Type B pancreatic cell (in vitro differentiated cells): ENCODE measurements at regions not wholly inside any gene's neighbourhood (a gene's known extent, or its start where the extent isn't known, plus 50 kb on each side); places are given as distances from the start of the nearest gene placed in this dataset.

Source experiments
- DNase-seq: peaks from one replicate; pipeline ENCODE4 v3.0.0; 2021; ENCODE audit warnings: mixed read lengths; ENCODE audit not compliant: unreplicated experiment; ENCODE audit errors: extremely low spot score
- H3K27ac Mint-ChIP-seq: 2 replicates; pipeline ENCODE4 v1.8.0; 2021; ENCODE audit warnings: mild to moderate bottlenecking, mixed read lengths
- H3K27me3 Mint-ChIP-seq: 2 replicates; pipeline ENCODE4 v1.8.0; 2021; ENCODE audit warnings: mixed read lengths
- H3K36me3 Mint-ChIP-seq: 2 replicates; pipeline ENCODE4 v1.8.0; 2021; ENCODE audit warnings: mixed read lengths
- H3K4me1 Mint-ChIP-seq: one replicate; pipeline ENCODE4 v1.8.0; 2021; ENCODE audit warnings: mixed read lengths; ENCODE audit not compliant: unreplicated experiment
- H3K4me3 Mint-ChIP-seq: 2 replicates; pipeline ENCODE4 v1.8.0; 2021; ENCODE audit warnings: mild to moderate bottlenecking, mixed read lengths
- H3K9me3 Mint-ChIP-seq: 2 replicates; pipeline ENCODE4 v1.8.0; 2021; ENCODE audit warnings: mixed read lengths
- TF ChIP-seq, protein P1 (sequence below): fragments of 200-600 bp; sonication (generic); conservative IDR thresholded peaks from 2 replicates; pipeline ENCODE4 v1.5.0; 2021; ENCODE audit warnings: antibody characterized with exemption, mild to moderate bottlenecking

DNA sequence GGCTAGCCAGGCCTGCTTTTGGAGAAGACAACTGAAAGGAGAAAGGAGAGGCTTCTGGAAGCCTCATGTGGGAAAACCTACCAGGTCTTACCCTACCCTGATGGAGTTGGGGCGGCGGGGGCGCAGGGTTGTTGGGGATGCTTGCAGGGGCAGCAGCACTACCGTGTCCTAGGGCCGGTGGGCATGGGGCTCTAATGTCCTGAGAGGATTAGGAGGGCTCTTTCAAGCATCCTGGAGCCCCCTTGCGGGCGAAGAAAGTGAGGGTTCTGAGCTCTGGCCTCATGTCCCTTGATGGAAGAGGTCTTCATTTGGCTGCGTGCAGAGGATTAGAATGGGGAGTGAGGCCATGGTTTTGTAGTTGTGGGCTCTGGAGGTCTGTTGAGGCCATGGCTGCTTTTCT is 86.9 kb upstream of the PITX1 start:
- H3K36me3 Mint-ChIP-seq: no peaks in the 10 kb centered on the region
- peaks cover 7% of the 10 kb centered on the region for H3K4me1 Mint-ChIP-seq
- H3K4me3 Mint-ChIP-seq: no peak overlapping the region
- no peaks in the 10 kb centered on the region for H3K9me3 Mint-ChIP-seq
- H3K27ac Mint-ChIP-seq: no peak overlapping the region
- TF ChIP-seq, protein P1, sequence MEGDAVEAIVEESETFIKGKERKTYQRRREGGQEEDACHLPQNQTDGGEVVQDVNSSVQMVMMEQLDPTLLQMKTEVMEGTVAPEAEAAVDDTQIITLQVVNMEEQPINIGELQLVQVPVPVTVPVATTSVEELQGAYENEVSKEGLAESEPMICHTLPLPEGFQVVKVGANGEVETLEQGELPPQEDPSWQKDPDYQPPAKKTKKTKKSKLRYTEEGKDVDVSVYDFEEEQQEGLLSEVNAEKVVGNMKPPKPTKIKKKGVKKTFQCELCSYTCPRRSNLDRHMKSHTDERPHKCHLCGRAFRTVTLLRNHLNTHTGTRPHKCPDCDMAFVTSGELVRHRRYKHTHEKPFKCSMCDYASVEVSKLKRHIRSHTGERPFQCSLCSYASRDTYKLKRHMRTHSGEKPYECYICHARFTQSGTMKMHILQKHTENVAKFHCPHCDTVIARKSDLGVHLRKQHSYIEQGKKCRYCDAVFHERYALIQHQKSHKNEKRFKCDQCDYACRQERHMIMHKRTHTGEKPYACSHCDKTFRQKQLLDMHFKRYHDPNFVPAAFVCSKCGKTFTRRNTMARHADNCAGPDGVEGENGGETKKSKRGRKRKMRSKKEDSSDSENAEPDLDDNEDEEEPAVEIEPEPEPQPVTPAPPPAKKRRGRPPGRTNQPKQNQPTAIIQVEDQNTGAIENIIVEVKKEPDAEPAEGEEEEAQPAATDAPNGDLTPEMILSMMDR: no peak
- no peak for DNase-seq
- H3K27me3 Mint-ChIP-seq: peaks cover 54% of the 10 kb centered on the region

DNA sequence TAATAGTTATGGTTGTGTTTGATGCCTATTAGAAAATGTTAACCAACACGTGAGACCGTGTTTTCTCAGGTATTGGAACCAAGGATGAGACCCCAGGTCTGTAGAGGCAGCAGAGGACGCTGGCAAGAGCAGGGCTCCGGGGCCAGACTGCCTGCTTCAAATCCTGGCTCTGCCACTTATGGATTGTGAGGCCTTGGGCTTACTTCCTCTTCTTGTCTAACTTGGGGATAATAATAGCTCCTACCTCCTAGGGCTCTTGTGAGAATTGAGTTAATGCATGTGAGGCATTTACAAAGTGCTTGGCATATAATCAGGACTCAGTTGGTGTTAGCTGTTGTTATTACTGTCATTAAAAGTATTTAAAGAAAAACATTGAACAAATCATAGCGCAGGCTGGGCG is 85.5 kb upstream of the PITX1 start:
- no peak overlapping the region for H3K4me3 Mint-ChIP-seq
- no peak overlapping the region for H3K27ac Mint-ChIP-seq
- no peaks in the 10 kb centered on the region for H3K36me3 Mint-ChIP-seq
- H3K9me3 Mint-ChIP-seq: no peaks in the 10 kb centered on the region
- no peak for DNase-seq
- H3K27me3 Mint-ChIP-seq: peaks cover 54% of the 10 kb centered on the region
- TF ChIP-seq, protein P1: no peak
- peaks cover 5% of the 10 kb centered on the region for H3K4me1 Mint-ChIP-seq

DNA sequence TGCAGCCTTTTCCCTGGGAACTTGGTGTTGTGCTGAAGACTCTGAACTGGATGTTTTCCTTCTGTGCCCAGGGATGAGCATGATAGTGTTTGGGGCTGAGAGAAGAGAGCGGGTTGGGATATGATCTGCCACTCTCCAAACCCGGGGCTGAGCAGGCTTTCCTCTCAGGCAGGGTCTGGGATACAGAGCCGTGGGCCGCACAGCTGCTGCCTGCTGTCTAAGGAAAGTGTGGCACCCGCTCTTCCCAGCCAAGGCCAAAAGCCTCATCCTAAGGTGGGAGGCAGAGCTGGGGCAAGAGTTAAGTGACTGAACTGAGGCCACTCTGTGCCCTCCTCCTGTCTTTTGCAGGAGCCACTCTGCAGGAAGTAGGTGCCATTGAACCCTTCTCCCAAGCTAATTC is 83.6 kb upstream of the PITX1 start:
- Mint-ChIP-seq H3K4me1 (peaks cover 5% of the 10 kb centered on the region), H3K36me3 (no peaks in the 10 kb centered on the region), H3K4me3 (no peak overlapping the region), H3K9me3 (no peaks in the 10 kb centered on the region), H3K27ac (no peak overlapping the region), H3K27me3 (peaks cover 40% of the 10 kb centered on the region)
- DNase-seq: no peak
- TF ChIP-seq, protein P1: no peak

DNA sequence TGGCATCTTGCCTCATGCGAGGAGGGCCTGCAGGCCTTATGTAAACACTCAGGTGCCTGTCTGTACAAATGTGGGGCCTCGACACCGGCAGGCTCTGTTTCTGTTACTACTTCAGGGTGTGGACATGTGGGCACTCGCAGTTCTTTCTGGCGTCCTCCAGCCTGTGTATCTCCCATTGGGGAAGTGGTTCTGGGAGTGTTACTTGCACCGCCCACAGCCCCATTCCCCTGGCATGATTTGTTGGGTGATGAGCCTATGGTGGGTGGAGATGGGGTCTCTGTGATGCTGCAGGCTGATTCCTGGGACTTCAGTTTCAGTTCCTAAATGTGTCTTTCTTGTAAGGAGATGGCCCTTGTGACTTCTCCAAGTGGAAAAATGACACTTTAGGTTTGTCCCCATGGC is 82.1 kb upstream of the PITX1 start:
- DNase-seq: no peak
- no peaks in the 10 kb centered on the region for H3K36me3 Mint-ChIP-seq
- TF ChIP-seq, protein P1: no peak
- peaks cover 8% of the 10 kb centered on the region for H3K4me1 Mint-ChIP-seq
- peaks cover 37% of the 10 kb centered on the region for H3K27me3 Mint-ChIP-seq
- H3K27ac Mint-ChIP-seq: no peak overlapping the region
- H3K9me3 Mint-ChIP-seq: no peaks in the 10 kb centered on the region
- no peak overlapping the region for H3K4me3 Mint-ChIP-seq

DNA sequence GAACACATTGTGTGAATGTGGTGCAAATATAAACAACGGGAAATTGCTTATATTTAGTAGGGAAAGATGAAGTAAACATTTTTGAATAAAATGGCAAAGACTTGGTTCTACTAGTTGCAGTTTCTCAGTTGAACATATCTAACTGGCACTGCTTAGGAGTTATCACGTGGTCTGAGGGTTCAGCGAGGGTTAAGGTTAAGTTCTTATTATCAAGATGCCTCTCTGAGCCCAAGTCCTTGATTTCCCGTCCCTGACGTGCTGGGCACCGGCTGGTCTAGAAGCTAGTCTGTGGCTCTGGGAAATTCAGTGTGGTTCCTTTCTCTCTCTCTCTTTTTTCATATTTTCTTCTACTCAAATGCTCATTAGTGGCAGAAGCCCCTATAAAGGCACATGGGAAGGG is 81.6 kb upstream of the PITX1 start:
- Mint-ChIP-seq H3K27ac (no peak overlapping the region), H3K4me1 (peaks cover 12% of the 10 kb centered on the region), H3K36me3 (no peaks in the 10 kb centered on the region), H3K4me3 (no peak overlapping the region), H3K27me3 (peaks cover 37% of the 10 kb centered on the region), H3K9me3 (no peaks in the 10 kb centered on the region)
- DNase-seq: no peak
- TF ChIP-seq, protein P1: no peak

DNA sequence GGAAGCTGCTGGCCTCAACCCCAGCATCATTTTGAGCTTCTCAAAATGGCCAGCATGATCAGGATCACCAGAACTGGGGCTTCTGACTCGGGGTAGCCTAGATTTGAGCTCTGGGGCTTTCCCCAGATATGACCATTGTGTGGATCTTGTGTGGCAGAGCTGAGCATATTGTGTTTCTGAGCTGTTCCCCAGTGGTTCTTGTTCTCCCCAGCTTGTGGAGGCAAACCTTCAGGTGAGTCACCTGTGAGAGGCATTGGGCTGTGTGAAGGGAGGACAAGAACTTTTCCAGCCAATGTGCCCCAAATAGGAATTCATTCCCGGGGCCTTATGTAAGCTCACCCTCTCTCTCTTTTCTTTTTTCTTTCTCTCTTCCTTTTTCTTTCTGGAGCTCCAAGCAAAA is 80.7 kb upstream of the PITX1 start:
- no peak for DNase-seq
- no peaks in the 10 kb centered on the region for H3K9me3 Mint-ChIP-seq
- peaks cover 37% of the 10 kb centered on the region for H3K27me3 Mint-ChIP-seq
- TF ChIP-seq, protein P1: no peak
- H3K27ac Mint-ChIP-seq: no peak overlapping the region
- H3K4me3 Mint-ChIP-seq: no peak overlapping the region
- H3K4me1 Mint-ChIP-seq: peaks cover 12% of the 10 kb centered on the region
- no peaks in the 10 kb centered on the region for H3K36me3 Mint-ChIP-seq
